ENCODE measurements at regions not wholly inside any gene's neighbourhood (a gene's known extent, or its start where the extent isn't known, plus 50 kb on each side); places are given as distances from the start of the nearest gene placed in this dataset.
"Not testable (repeated sequence)": the region's sequence is repeated elsewhere in the genome, so short reads cannot be mapped to it uniquely, and the experiment has no call there.

DNA sequence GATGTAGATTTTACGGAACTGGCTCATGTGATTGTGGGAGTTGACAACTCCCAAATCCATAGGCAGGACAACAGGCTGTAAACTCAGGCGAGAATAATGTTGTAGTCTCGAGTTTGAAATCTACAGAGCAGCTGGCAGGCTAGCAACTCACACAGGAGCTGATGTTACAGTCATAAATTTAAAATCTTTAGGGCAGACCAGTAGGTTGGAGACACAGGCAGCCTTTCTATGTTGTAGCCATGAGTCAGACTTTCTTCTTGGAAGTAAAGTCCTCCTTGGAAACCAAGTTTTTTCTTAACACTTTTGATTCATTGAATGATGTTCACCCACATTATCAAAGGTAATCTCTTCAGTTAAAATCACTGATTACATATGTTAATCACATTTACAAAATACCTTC lies 89.1 kb upstream of the ALCAM start:
- ATAC-seq, result no peak

DNA sequence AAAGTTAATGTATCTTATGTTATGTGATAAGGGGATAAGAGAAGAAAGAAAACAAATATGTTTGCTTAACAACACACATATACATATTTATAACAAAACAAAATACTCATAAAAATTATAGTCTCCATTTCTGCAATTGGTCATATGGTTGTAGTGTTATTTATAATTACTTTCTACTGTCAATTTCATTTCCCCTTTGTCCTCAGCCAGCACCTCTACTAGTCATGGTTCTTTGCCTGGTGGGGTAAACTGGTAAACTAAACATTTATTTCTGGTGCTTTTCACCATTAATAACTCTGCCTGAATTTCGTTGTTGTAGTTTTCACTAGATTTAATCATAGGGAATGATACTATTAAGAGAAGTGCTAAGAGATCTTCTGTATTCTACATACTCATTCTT lies 88.0 kb upstream of the ALCAM start:
- no peak for ATAC-seq

DNA sequence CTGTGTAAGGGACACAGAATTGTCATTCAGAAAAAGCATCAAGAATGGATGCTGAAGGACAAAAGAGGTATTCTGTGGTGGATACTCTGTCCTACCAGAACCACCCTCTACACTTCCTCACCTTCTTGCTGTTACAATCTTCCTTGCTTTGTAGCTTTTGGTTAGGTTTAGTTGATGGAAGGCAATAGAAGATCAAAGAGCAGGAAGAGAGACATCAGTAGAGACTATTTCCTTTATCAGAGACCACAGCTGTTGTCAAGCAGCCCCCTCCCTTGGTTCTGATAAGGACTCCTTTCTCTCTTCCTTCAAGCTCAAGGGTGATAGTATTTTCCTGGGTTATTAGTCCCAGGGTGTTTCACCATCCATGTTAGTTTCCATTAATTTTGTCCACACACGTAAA lies 84.7 kb upstream of the ALCAM start:
- no peak for ATAC-seq

DNA sequence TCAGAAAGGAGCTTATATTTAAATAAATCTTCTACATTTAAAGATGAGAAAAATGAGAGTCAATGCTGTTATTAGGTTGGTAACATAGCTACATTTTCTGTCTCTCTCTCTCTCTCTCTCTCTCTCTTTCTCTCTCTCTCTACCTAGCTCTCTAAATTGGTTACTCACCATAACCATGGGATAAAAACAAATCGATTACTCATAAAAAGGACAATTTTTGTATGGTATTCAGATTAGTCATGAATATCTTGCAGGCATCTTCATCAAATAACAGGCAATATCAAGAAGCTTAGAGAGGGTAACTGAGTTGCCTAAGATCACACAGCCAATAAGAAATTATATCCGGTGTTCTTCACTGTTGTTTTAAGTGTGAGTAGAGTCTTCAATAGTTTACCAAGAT lies 81.8 kb upstream of the ALCAM start:
- ATAC-seq, result no peak

DNA sequence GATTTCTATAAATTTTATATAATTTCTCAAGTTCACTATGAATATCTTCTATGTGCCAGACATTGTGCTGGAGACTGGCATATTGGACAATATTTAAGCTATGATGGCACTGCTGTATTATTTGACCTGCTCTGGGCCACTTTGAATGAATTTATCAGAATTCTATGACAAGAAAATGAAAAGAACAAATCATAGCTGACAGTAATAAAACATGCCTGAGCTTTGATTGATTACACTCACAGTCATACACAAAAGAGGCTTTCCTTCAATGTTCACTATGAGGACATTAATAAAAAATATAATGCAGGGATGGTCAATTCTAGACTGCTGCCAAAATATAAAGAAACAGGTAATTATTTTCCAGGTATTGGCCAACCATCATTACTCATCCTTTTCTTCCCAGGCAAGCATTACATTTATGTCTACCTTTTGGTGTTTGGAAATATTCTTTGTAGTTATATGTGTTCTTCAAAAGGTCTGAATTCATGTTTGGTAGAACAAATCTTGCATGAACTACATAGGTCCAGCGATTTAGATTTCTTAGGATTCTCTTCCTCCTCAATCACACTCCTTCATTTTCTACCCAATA lies 81.0 kb upstream of the ALCAM start:
- ATAC-seq, result no peak

DNA sequence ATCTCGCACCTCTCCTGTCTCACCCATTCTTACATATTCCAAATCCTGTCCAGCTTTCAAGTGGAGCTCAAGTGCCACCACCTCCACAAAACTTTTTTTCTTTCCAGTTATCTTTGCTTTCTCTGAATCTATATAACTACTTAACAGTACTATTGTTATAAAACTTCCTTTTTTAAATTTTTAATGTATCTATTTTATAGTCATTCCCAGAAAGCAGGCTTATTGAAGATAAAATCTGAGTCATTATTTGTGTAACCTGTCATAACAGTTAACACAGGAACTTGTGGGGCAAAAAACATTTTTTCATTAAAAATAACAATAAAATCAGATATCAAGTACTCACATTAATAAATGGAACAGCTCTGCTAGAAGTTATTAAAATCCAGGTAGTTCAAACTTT lies 73.3 kb upstream of the ALCAM start:
- ATAC-seq, result no peak

DNA sequence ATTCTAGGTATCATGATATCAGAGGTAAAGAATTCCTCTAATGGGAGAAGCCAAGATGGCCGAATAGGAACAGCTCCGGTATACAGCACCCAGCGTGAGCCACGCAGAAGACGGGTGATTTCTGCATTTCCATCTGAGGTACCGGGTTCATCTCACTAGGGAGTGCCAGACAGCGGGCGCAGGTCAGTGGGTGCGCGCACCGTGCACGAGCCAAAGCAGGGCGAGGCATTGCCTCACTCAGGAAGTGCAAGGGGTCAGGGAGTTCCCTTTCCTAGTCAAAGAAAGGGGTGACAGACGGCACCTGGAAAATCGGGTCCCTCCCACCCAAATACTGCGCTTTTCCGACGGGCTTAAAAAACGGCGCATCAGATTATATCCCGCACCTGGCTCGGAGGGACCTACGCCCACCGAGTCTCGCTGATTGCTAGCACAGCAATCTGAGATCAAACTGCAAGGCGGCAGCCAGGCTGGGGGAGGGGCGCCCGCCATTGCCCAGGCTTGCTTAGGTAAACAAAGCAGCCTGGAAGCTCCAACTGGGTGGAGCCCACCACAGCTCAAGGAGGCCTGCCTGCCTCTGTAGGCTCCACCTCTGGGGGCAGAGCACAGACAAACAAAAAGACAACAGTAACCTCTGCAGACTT lies 70.4 kb upstream of the ALCAM start:
- ATAC-seq, result not testable (repeated sequence)

DNA sequence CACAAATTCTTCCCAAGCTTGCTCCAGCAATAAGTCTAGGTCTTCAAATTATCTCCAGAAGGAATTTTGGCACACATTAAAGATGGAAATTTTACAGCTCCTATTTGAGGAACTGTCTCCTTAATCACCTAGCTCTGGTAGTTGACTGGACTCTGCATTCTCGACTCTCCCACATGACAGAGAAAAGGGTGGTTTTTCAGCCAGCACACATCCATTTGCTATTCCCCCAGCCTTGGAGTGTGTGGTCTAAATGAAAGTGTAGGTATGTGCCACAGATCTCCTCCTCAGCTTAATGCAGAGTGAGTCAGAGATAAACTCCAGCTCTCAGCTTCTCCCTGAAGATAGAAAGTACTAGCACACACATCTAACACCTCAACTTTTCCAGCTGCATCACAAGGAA lies 62.2 kb upstream of the ALCAM start:
- no peak for ATAC-seq

DNA sequence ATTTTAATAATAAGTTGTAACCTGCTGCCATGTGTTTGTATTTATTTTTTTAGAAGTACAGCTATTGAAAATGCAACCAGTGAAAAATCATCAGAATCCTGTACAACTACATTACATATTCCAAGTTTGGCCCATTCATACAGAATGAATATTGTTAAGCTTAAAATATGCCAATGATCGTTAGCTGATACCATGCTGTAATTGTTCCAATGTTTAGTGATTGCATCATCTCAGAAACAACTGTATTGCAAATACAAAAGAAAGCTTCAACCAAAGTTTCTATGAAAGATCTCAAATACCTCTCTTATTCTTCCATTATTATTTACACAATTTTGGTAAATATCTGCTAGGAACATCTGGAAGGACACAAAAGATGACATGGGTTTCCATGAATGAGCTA lies 51.6 kb upstream of the ALCAM start:
- no peak for ATAC-seq

DNA sequence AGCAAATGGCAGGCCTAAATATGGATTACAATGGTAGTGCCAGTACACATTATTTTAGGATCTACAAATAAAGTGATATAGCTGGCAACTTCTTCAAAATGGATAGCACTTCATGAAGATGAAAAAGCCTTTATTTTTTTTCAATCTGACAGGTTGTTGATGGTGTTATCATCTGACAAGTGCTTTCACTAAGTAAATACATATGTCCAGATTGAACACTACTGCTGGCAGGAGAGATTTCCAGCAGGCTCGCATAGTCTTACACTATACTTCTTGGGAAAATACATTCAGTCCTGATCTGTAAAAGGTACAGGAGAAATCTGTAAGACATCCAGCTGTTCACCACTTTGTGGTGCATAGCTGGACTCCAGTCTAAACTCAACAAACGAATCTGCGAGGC lies 50.9 kb upstream of the ALCAM start:
- no peak for ATAC-seq

DNA sequence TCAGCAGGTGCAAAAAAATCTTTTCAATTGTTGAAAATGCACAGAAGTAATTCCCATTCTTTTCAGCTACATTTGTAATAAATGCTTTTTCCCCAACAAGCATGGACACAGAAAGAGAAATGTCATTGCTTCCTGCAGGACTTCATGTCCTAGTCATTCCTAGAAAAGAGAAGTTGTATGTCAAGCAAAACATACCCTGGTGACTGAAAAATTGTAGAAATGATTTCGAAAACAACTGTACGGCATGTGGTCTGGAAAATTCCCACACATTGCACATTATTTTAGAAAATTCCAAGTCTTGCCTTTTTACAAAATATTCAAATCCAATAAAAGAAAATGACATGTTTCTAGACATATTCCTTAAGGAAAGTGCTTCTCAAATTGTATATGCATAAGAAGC lies 50.4 kb upstream of the ALCAM start:
- ATAC-seq, result no peak
